ENCODE measurements at regions not wholly inside any gene's neighbourhood (a gene's known extent, or its start where the extent isn't known, plus 50 kb on each side); places are given as distances from the start of the nearest gene placed in this dataset.

DNA sequence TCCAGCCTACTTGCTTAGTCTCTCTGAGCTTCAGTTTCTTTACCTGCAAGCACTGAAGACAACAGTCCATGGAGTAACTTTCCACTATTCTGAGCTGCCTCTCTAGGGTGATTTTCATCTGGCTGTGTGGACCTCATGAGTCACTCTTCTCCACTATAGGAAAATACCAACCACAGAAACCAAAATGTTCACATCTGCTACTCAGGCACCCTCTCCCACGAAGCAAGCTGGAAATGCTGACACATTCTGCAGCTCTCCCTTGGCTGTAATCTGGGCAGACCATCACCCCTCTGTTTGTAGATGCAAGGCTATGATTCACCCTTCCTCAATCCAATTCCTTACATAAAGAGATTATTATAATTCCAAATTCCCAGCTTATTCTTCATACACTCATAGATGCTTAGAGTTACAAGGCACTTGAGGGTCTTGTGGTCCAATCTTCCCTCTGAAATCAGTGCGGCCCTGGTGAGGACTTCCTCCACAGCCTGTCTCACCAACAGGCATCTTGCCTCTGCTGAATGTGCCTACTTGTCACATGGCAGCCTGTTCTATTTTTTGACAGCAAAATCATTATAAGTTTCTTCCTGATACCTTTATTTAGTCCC lies 97.0 kb upstream of the LNX1 start:
- peak in 1 of 2 donors; percentile 8 for DNase-seq (ENCODE audit: low read depth in 2 of 2)

DNA sequence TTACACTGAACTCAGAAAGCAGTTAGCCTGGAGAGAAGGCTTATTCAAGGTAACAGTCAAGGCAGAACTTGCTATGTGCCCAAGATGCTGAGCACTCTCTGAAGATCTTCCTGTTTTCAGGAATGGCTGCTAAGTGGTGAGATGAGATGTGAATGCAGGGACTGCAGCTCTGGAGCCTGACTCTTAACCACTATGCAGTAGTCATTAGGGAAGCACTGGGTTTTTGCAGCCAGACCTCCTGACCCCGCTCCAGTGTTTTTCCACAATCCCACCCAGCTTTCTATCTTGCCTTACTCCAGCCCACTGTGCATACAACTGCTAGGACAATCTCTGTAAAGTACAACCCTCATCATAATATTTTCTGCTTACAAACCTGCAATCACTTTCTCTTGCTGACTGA lies 95.2 kb upstream of the LNX1 start:
- DNase-seq (ENCODE audit: low read depth in 2 of 2), result no peak

DNA sequence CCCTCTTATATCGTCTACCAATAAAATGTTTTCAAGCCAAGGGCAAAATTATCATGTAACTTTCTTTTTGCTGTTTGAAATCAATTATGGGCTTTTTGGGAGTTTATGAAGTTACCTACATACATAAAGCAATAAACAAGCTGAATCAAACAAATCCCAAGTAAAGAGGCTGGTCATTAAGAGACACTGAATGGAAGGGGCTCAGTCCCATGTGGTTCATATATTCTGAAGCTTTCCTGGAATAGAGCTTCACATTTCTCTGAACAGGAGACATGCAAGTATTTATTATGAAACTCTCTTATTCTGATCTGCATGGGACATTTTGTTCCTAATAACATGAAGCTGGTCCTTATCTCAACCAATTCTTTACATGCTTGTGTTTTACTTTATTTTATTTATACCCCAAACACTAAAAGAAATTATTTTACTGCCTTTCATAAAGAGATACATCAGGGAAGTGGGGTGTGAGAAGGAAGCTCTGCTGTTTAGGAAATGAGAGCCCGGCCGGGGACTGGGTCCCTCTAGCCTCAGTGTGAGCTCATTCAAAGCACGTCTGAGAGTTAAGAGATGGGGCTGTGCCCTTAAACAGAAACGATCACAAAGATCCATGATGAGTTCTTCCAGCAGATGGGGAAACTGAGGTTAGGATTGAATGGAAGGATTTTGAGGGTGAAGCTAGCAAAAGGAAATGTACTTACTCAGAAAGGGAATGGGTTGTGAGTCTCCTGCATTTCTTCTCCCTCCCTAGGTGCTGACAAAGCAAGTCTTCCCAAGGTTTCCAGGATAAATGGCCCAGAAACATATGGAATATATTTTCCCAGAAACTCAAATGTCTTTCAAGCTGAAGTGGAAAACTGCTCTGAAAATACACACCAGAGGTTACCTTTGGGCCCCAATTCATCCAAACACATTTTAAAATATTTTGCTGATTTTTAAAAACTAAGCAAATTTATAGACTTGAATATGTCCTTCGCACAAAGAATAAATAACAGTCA lies 93.1 kb upstream of the LNX1 start:
- DNase-seq (ENCODE audit: low read depth in 2 of 2), result no peak

DNA sequence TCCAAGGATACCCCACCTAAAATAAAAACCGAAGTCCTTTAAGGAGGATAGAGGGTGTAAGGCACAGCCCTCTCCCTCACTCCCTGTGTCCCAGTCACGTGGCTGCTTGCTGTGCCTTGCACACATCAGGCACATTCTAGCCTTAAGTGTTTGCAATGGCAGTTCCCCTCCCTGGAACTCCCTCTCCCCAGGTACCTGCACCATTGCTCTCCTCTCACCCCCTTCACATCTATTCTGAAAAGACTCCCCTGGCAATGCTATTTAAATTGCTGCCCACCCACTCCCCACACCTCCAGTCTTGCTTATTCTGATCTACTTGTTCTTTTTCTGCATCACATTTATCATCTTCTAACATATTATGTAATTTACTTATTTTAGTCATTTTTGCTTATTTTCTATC lies 91.6 kb upstream of the LNX1 start:
- no peak for DNase-seq (ENCODE audit: low read depth in 2 of 2)

DNA sequence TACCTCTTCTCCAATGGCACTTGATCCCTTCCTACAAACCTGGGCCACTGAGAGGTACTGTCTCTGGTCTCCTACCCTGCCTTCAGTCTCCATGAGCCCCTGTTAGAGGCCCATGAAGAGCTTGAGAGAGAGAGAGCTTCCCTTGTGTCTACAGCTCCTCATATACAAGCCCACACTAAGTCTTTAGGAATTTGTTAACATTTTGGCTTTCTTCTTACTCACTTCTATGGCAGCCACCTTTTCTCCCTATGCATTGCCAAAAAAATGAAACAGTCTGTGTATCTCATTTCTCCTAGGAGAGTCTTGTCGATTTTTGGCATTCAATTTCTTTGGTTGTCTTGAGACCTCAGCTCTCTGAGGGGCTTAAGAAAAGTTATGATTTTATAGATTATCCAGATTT lies 90.9 kb upstream of the LNX1 start:
- DNase-seq (ENCODE audit: low read depth in 2 of 2), result no peak

DNA sequence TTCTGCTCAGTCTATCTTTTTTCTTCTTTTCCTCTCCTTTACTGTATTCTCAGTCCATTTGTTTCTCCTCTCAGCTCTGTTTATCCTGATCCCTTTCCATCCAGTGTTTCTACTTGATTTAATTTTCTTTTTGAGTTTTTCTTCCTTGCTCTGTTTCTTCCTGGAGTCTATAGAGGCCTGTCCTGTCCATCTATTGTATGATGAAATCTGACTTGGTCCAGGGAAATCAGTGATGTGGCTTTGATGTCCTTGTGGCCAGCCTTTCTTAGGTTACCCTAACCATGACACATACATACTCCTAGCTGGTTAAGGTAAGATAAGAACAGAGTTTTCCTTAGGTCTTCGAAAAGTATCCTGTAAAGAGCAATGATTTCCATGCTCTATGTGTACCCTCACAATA lies 89.3 kb upstream of the LNX1 start:
- no peak for DNase-seq (ENCODE audit: low read depth in 2 of 2)

DNA sequence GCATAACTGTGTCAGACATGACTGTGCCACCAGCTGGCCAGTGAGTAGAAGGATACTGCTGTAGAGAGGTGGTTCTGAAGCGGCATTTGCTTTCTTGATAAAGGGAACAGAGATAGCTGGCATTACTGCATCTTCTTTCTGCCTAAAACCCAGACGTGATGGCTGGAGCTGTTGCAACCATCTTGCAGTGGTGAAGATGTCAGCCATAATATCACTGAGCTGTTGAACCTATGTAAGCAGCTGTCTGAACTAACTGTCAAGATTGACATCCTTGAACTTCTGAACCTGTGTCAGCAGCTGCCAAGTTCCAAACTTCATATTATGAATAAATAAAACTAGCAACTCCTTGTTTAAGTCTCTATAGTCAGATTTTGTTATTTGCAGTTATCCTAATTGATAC lies 88.9 kb upstream of the LNX1 start:
- DNase-seq (ENCODE audit: low read depth in 2 of 2), result no peak

DNA sequence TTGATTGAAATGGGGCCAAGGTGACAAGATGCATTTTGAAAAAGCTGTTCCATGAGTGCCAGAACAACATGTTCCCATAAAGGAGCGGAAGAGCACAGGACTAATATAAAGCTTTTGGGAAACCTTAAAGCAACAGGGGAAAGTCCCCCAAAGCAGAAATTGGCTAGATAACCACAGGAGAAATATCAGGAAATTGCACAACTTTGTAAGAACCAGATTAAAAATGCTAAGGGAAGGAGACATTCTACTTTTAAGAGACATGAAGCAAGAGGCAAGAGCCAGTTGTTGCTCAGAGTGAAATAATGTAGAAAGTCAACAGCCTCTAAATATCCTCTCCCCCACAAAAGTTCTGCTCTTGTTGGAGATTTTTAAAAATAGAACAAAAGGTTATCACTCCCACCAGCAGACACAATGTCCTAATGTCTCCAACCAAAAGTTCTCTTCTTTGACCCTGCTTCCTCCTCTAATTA lies 85.2 kb upstream of the LNX1 start:
- no peak for DNase-seq (ENCODE audit: low read depth in 2 of 2)

DNA sequence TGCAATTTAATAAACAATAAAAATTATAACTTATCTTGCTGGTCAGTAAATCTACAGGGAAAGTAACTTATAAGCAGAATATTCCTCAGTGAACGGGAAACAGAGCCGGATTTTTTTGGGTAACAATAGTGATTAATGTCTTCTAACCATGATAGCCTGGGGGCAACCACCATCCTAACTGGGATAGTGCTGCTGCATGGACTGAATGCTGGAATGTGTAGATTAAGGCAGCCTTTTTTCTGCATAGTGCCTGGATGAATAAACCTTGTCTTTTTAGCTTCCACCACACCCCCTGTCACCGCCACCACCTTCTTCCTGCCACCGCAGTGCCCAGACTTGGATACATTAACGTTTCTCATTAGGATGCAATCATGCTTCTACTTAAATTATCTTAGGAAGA lies 83.6 kb upstream of the LNX1 start:
- DNase-seq (ENCODE audit: low read depth in 2 of 2), result no peak

DNA sequence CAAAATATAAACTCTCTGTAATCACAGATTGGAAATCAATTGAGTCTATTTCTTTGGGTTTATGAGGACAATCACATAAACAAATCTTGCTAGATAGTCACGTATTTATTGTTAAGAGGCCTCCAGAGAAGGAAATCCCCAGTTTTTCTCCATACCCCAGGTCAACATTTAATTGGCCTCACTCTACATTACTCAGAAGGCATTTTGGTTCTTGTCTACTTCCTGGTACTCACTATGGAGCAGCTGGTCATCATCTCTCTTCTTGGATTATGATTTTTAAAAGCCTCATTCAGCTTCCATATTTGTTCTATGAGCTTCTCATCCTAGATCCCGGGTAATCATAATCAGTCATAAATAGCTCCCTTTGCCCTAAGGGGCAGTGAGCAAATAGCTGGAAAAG lies 81.6 kb upstream of the LNX1 start:
- DNase-seq (ENCODE audit: low read depth in 2 of 2), result no peak

DNA sequence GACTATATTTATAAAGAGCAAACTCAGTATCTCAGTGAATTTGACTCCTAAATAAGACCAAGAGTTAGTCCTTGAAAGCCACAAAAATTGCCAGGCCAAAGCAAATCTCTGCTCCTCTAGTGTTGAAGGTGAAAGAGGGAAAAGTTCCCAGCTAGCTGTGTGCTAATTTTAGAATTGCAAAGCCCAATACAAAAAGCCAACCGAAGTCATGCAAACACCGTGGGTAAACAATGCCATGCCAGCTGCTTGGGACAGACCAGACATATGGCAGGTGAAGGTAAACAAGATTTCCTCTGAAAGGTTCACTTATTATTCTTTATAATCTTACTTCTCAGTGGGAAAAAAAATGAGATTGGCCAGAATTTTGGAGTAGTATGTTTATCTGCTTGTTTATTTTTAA lies 80.5 kb upstream of the LNX1 start:
- DNase-seq (ENCODE audit: low read depth in 2 of 2), result no peak

DNA sequence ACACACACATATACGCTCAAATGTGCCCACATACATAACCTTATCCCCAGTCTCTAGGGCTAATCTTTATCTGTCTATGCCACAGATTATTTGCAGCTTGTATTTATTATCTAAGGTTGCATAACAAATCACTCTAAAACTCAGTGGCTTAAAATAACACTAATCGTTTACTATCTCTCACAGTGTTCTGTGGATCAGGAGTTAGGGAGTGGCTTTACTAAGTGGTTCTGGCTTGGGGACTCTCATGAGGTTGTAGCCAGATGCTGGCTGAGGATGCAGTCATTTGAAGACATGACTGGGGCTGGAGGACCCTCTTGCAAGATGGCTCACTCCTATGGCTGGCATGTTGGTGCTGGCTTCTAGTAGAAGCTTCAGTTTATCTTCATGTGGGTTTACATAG lies 68.5 kb upstream of the LNX1 start:
- no peak for DNase-seq (ENCODE audit: low read depth in 2 of 2)

DNA sequence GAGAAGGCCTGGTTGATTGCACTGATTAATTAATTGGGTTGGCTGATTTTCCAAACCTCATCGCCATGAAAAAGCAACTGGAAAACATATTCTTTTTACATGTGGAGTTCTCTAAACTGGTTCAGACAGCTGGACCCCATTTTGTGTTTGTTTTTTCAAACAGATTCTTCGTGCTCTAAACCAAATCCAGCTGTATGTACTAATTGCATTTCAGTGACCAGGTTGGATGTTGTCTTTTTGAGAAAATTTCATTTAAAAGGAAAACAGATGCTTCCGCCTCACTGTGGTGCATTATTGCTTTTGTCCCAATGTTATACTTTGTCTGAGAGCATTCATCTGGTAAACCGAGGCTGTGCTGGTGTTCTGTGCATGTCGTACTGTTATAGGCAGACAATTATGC lies 67.8 kb upstream of the LNX1 start:
- no peak for DNase-seq (ENCODE audit: low read depth in 2 of 2)

DNA sequence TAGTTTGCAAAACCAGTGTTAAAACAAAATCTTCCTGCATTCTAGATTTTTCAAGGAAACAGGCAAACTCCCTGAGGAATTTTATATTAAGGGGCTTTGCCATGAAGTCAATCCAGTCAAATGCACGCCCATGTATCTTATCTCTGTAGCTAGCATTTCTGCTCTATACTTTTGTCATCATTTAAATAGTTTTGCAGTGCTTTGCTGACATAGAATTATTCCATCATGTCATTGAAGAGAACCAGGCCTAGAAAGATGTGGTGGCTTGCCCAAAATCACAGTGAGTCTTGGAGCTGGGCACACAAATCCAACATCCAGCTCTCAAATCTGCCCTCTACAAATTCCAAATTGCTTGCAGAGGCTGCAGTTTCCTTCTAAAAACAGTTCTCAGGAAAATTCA lies 66.7 kb upstream of the LNX1 start:
- DNase-seq (ENCODE audit: low read depth in 2 of 2), result no peak

DNA sequence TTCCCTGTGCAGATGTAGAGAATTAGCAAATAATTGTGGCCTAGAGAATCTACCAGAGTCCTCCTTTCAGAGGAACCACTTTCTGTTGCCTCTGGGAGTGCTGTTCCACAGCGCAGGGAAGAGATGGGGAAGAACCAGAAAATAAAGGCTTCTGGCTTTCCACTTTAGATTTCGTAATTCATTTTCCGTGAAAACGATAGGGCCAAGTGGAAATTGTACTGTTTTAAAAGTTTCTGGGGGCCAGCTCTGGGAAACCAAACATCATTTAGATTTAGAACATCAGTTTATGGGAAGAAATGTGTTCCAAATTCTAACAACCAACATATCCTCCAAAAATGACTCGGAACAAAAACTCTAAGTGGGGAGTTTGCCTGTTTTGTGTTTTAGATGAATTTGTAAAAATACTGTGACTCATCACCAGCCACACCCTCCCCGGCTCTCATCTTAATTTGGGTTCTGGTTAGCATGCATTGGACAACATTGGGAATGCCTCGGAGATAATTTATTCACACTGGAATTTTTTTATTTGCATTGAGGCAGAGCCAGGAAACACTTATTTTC lies 65.2 kb upstream of the LNX1 start:
- DNase-seq (ENCODE audit: low read depth in 2 of 2), result no peak

DNA sequence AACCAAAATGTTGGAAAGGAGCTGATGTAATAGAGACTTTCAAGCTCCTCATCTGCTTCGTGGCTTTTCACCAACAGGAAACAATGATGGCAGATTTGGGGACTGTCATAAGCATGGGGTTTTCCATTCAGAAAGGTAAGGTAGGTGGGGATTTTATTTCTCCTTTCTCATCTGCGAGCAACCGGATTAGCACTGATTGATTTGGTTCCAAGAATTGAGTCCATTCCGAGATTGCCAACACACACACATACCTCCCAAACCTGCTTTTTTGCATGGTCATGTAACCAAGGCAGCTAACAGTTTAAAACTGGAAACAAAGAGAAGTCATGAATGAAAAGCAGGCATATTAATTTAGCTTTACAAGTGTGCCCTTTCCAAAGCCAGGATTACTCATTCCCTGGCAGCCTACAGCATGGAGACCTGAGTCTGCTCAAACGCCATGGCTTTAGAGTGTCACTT lies 63.0 kb upstream of the LNX1 start:
- no peak for DNase-seq (ENCODE audit: low read depth in 2 of 2)

DNA sequence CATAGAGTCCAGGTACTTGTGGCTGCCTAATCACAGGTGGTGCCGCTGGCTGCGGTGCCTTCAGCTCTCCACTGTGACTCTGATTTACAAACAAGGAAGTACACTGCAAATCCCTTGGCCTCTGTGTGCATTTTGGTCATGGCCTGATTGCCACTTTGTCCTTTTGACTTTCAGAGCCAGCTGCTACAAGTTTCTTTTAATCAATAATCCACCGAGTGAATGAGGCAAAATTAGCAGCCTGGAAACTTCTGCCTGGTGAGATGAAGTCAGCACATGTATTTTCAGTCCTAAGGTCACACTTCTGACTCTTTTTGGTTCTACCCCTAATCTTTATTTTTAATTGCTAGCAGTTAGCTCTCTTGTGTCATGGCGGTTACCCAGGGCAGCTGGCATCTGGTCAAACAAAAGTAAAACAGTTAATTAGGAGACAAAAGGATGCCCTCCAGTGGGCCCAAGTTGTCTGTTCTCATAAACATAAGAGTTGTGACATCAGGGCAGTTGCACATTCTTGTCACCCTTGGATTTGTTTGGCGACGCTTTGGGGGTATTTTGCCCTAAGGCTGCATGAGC lies 62.3 kb upstream of the LNX1 start:
- DNase-seq (ENCODE audit: low read depth in 2 of 2), result no peak

DNA sequence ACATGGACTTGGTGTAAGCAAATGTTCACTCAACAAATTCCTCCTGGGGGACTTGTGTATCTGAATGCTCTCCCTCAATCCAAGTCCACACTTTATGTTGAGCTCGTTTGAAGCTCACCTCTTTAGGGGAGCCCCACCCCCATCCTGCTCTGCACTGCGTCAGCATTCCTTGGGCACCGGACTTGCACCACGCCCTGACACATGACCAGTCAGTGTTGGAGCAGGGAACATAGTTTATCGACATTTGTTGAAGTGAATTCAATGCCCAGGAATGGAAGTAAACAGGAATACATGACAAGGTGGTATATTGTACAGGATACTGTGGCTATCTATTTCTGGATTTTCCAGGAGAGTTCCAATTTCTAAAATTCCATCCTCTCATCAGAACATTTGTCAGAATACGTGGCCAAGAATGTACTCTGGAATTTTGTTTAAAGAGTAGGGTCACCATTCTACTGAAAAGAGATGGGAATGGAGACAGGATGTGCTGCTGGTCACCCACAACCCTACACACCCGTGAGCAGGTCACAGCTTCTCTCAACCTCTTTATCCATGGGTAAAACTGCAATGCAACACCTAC lies 60.0 kb upstream of the LNX1 start:
- no peak for DNase-seq (ENCODE audit: low read depth in 2 of 2)

DNA sequence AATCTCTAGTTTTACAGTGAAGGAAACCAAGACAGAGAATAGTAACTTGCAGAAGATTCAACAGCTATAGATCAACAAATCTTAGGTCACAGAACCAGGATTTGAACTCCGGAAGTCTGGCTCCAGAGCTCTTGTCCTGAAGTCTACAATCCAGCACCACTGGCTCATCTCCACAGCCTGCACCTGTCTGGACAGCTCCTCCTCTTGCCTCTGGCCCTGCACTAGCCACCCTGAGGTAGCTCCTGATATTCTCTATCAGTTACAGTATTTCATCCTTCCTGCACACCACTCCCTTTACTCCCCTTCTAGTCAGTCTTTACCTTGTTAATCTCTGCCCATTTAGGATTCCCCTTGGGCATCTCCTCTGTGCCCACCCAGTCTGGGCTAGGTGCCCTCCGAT lies 58.1 kb upstream of the LNX1 start:
- no peak for DNase-seq (ENCODE audit: low read depth in 2 of 2)

DNA sequence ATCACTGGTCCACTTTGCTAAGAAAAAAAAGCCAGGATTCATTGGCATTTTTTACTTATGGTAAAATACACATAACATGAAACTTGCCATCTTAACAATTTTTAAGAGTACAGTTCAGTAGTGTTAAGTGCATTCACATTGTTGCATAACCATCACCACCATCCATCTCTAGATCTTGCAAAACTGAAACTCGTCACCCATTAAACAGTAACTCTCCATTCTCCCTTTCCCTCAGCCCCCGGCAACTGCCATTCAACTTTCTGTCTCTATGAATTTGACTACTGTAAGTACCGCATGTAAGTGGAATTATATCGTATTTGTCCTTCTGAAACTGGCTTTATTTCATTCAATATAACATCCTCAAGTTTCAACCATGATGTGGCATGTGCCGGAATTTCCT lies 56.3 kb upstream of the LNX1 start:
- DNase-seq (ENCODE audit: low read depth in 2 of 2), result no peak

DNA sequence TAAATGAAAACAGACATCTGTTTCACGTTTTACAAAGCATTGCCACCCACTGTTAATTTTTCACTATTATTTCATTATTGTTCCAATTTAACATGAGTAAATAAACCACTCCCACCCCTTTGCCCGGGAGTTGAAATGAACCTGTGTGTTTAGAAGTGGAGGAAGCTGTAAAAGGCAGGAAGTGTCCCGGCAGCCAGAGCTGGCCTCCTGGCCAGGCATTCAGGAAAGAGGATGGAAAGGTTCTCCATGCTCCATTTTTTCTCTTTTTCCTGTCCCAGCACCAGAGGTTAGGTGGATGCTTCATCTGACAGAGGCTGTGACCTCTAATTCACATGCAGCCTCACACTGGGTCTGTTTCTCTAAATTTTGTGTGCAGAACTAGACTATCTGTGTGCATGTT lies 55.5 kb upstream of the LNX1 start:
- DNase-seq (ENCODE audit: low read depth in 2 of 2), result no peak

DNA sequence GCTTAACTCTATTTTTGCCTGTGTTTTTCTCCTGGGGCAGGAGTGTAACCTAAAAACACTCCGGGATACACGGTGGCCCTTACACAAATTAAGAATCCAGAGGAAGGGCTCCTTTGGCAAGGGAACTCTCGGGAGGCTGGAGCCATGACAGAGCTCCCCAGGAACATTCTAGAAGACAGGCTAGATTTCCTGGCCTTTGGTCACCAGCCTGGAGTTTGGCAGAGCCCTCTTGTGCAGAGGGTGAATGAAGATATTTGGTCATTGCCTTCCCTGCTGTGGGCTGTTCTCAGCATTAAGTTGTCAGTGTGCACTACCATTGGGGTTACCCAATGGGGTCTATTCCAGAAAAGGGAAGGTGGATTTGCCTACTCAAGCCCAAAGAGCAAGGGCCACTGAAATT lies 53.8 kb upstream of the LNX1 start:
- DNase-seq (ENCODE audit: low read depth in 2 of 2), result no peak
